PFSK-1 (cell line): ENCODE measurements at regions not wholly inside any gene's neighbourhood (a gene's known extent, or its start where the extent isn't known, plus 50 kb on each side); places are given as distances from the start of the nearest gene placed in this dataset.

Experiments used
- FOXP2 ChIP-seq: optimal IDR thresholded peaks from 2 replicates; pipeline ENCODE3; 2011; ENCODE audit warnings: borderline replicate concordance, control low read depth, inconsistent platforms; ENCODE audit not compliant: insufficient read depth; ENCODE audit errors: extremely low read length, extremely low read depth
- POLR2AphosphoS5 ChIP-seq: IDR thresholded peaks from 2 replicates; pipeline ENCODE4 v1.6.1; 2012; ENCODE audit warnings: low read depth, mild to moderate bottlenecking, control low read depth, low read length, moderate library complexity
- SIN3A ChIP-seq: IDR thresholded peaks from 2 replicates; pipeline ENCODE4 v1.6.1; 2012; ENCODE audit warnings: mild to moderate bottlenecking, low read length, moderate library complexity, borderline replicate concordance; ENCODE audit not compliant: insufficient read depth
- TAF1 ChIP-seq: IDR thresholded peaks from 2 replicates; pipeline ENCODE4 v1.6.1; 2012; ENCODE audit warnings: low read length, control low read depth, borderline replicate concordance; ENCODE audit not compliant: insufficient read depth
- TF ChIP-seq, protein P1 (sequence below), 2 experiments: IDR thresholded peaks; 2 replicates each; pipeline versions ENCODE4 v1.6.1 to v1.8.0; 2011 to 2012; ENCODE audit warnings: low read depth in 2 of 2, low read length in 2 of 2, control low read depth in 1 of 2, inconsistent platforms in 1 of 2, mild to moderate bottlenecking in 1 of 2, moderate library complexity in 1 of 2; ENCODE audit not compliant: insufficient read depth in 1 of 2

DNA sequence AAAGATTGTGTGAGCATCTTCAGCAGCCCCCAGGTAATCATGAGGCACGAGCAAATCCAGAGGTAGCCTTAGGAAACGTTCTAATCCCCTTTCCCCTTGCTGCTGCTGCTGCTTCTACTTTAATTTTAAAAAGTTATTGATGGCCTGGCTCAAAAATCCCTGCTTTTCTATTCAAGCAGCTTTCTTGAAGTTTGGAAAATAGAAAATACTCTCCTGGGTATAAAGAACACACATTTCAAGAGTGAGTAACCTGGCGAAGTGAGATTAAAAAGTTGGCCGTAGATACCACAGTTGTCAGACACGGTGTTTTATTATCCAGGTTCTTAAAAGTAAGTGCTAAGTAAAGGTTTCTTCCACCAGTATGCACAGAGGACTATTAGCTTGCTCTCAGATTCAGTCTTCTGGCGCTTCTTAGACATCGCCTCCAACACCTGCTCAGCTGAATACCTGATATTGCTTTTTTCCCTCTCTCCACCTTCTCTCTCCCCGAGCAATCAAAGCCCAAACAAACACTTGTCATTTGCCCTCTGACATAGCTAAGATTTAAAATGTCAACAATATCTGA lies 150.7 kb downstream of the EDN3 start:
- TF ChIP-seq TAF1: no peak

DNA sequence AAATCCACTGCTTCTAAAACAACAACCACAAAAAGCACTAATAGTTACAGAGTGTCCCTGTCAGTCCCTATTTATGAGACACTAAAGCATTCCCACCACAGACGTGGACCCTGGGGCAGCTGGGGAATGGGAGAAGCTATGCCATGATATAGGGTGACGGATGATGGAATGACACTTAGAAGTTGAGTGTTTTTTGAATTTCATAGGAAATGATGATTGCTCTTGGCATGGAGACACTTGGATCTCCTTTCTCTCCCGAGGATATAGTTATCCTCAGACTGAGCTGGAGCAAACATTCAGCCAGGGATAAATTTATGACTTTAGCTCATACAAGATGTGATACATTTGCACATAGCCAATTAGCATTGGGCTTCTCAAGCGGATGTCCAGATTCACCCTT lies 151.2 kb downstream of the EDN3 start:
- no peak for TF ChIP-seq POLR2AphosphoS5

GRCh38 chr20:59452856-59453255 lies 151.5 kb upstream of the PHACTR3 start:
- TF ChIP-seq, protein P1, sequence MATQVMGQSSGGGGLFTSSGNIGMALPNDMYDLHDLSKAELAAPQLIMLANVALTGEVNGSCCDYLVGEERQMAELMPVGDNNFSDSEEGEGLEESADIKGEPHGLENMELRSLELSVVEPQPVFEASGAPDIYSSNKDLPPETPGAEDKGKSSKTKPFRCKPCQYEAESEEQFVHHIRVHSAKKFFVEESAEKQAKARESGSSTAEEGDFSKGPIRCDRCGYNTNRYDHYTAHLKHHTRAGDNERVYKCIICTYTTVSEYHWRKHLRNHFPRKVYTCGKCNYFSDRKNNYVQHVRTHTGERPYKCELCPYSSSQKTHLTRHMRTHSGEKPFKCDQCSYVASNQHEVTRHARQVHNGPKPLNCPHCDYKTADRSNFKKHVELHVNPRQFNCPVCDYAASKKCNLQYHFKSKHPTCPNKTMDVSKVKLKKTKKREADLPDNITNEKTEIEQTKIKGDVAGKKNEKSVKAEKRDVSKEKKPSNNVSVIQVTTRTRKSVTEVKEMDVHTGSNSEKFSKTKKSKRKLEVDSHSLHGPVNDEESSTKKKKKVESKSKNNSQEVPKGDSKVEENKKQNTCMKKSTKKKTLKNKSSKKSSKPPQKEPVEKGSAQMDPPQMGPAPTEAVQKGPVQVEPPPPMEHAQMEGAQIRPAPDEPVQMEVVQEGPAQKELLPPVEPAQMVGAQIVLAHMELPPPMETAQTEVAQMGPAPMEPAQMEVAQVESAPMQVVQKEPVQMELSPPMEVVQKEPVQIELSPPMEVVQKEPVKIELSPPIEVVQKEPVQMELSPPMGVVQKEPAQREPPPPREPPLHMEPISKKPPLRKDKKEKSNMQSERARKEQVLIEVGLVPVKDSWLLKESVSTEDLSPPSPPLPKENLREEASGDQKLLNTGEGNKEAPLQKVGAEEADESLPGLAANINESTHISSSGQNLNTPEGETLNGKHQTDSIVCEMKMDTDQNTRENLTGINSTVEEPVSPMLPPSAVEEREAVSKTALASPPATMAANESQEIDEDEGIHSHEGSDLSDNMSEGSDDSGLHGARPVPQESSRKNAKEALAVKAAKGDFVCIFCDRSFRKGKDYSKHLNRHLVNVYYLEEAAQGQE (IDR thresholded peaks at IDR 0.05; ENCODE audit: insufficient read depth in 1 of 2, low read depth in 2 of 2, low read length in 2 of 2): no peak
- no peak for TF ChIP-seq POLR2AphosphoS5
- no peak for TF ChIP-seq FOXP2
- no peak for TF ChIP-seq TAF1
- TF ChIP-seq SIN3A: no peak

DNA sequence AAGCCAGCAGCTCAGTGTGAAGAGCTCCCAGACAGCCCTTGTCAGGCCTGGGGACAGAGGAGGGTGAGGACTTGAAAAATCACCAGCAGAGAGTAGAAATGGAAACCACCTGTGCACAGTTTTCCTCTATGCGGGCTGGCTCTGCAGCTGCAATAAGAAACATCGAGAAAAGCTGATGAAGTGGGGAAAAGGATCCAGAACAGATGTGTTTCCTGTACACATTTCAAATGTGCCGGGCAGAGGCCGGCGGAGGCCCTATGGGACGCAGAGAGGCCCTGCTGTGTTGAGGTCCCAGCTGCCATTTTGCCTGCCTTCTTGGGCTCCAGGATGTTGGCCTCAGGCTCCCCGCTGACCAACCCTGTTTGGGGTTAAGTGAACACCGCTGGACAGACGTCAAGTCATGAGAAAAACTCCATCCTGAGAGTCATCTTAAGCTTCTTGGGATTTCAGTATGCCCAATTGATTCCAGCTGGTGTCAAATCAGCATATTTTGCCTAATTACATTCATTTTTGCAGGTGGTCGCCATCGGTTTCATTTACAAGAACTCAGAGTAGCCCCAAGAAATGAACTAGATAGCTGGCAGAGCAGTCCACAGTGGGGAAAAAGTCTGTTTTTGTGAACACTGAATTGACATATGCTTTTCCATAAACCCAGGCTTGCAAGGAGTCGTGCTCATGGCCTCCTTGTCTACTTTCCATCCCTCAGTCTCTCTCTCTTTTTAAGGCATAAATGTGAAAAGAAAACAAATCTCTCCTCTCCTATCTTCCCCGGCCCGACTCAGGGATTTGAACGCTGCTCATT lies 150.4 kb upstream of the PHACTR3 start:
- TF ChIP-seq, protein P1 (IDR thresholded peaks at IDR 0.05; ENCODE audit: insufficient read depth in 1 of 2, low read depth in 2 of 2, low read length in 2 of 2): no peak
- TF ChIP-seq TAF1: no peak
- no peak for TF ChIP-seq POLR2AphosphoS5
- no peak for TF ChIP-seq FOXP2
- no peak for TF ChIP-seq SIN3A

- TF ChIP-seq, protein P1 (IDR thresholded peaks at IDR 0.05; ENCODE audit: insufficient read depth in 1 of 2, low read depth in 2 of 2, low read length in 2 of 2): no peak
Measured at GRCh38 chr20:59455402-59456341, 148.7 kb upstream of the PHACTR3 start.
